ENCODE measurements at regions not wholly inside any gene's neighbourhood (a gene's known extent, or its start where the extent isn't known, plus 50 kb on each side); places are given as distances from the start of the nearest gene placed in this dataset.
"Not testable (repeated sequence)": the region's sequence is repeated elsewhere in the genome, so short reads cannot be mapped to it uniquely, and the experiment has no call there.

DNA sequence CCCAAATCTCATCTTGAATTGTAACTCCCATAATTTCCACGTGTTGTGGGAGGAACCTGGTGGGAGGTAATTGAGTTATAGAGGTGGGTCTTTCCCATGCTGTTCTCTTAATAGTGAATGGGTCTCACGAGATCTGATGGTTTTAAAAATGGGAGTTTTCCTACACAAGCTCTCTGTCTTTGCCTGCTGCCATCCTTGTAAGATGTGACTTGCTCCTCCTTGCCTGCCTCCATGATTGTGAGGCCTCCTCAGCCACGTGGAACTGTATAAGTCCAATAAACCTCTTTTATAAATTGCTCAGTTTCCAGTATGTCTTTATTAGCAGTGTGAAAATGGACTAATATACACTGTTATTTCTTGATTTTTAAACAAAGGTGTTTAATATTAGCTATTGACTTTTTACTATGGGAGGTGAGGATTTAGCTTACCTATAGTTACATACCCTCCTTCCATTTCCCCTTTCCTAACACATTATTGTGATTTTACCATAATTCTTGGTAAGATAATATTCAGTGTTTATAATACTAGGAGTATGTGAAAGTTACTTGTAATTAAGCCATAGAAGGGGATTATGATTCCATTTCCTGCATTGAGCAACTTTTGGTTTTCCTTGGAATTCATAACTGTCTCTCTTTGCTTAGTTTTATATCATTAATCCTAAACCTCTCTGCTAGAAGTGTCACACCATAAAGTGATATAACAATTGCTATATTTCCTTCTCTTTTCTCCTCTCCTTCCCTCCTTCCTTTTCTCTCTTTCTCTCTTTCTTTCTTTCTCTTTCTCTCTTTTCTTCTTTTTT lies 151.0 kb upstream of the KRAS start:
- no peak overlapping the region for H3K4me3 ChIP-seq (ENCODE audit: insufficient read depth, low read length, poor library complexity, severe bottlenecking)
- H3K4me2 ChIP-seq (ENCODE audit: low read depth, low read length, poor library complexity, severe bottlenecking), result no peak overlapping the region
- H2AFZ ChIP-seq (ENCODE audit: low read depth, low read length, severe bottlenecking), result no peak overlapping the region
- no peaks in the 10 kb centered on the region for H3K79me2 ChIP-seq (ENCODE audit: insufficient read depth, low read length)
- no peaks in the 10 kb centered on the region for H3K36me3 ChIP-seq (ENCODE audit: low read length)
- H4K20me1 ChIP-seq (ENCODE audit: low read depth, low read length), result no peaks in the 10 kb centered on the region
- H3K27me3 ChIP-seq (ENCODE audit: low read length), result no peaks in the 10 kb centered on the region
- TF ChIP-seq EZH2phosphoT487 (conservative IDR thresholded peaks at IDR 0.05; ENCODE audit: low read length) (no peak), CTCF (IDR thresholded peaks at IDR 0.05; ENCODE audit: insufficient read depth, low read length, poor library complexity, severe bottlenecking) (no peak)
- H3K27ac ChIP-seq (ENCODE audit: low read depth, low read length), result no peak overlapping the region
- no peak overlapping the region for H3K9ac ChIP-seq (ENCODE audit: low read length)
- no peaks in the 10 kb centered on the region for H3F3A ChIP-seq (ENCODE audit: insufficient read depth)
- H3K9me2 ChIP-seq (replicated peaks; ENCODE audit: insufficient read depth, low read length), result no peaks in the 10 kb centered on the region
- no peaks in the 10 kb centered on the region for H3K9me3 ChIP-seq (ENCODE audit: insufficient read depth, low read length)

DNA sequence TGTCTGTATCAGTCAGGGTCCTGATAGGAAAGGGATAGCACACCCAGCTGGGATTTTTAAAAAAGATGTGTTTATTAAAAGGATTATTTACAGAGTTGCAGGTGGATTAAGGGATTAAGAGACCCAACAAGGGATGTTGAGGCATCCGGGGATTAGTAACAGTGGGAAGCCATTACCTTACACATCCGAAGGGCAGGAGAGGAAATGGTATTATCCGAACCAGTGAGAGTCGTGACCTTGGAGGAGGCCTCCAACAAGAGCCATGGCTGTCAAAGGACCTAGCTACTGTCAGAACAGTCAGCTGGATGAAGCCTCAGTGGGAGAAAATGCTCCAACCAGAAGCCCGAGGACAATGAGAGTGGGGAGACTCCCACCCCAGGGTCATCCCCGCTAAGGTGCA lies 146.3 kb upstream of the KRAS start:
- Histone ChIP-seq H3K9me3 (ENCODE audit: insufficient read depth, low read length) (no peaks in the 10 kb centered on the region), H2AFZ (ENCODE audit: low read depth, low read length, severe bottlenecking) (no peak overlapping the region), H3K27me3 (ENCODE audit: low read length) (no peaks in the 10 kb centered on the region), H3K9ac (ENCODE audit: low read length) (no peak overlapping the region), H3K27ac (ENCODE audit: low read depth, low read length) (no peak overlapping the region), H3K36me3 (ENCODE audit: low read length) (no peaks in the 10 kb centered on the region), H3K4me2 (ENCODE audit: low read depth, low read length, poor library complexity, severe bottlenecking) (no peak overlapping the region), H3K9me2 (replicated peaks; ENCODE audit: insufficient read depth, low read length) (no peaks in the 10 kb centered on the region), H3K79me2 (ENCODE audit: insufficient read depth, low read length) (no peaks in the 10 kb centered on the region), H4K20me1 (ENCODE audit: low read depth, low read length) (no peaks in the 10 kb centered on the region), H3F3A (ENCODE audit: insufficient read depth) (no peaks in the 10 kb centered on the region), H3K4me3 (ENCODE audit: insufficient read depth, low read length, poor library complexity, severe bottlenecking) (no peak overlapping the region)
- TF ChIP-seq CTCF (IDR thresholded peaks at IDR 0.05; ENCODE audit: insufficient read depth, low read length, poor library complexity, severe bottlenecking), result no peak
- no peak for TF ChIP-seq EZH2phosphoT487 (conservative IDR thresholded peaks at IDR 0.05; ENCODE audit: low read length)

- H3K27ac ChIP-seq (ENCODE audit: low read depth, low read length), result no peak overlapping the region
- H3K9ac ChIP-seq (ENCODE audit: low read length), result no peak overlapping the region
- no peaks in the 10 kb centered on the region for H3K36me3 ChIP-seq (ENCODE audit: low read length)
- H4K20me1 ChIP-seq (ENCODE audit: low read depth, low read length), result no peaks in the 10 kb centered on the region
- no peaks in the 10 kb centered on the region for H3K9me3 ChIP-seq (ENCODE audit: insufficient read depth, low read length)
- no peaks in the 10 kb centered on the region for H3K79me2 ChIP-seq (ENCODE audit: insufficient read depth, low read length)
- no peak overlapping the region for H3K4me2 ChIP-seq (ENCODE audit: low read depth, low read length, poor library complexity, severe bottlenecking)
- H3K9me2 ChIP-seq (replicated peaks; ENCODE audit: insufficient read depth, low read length), result no peaks in the 10 kb centered on the region
- no peak for TF ChIP-seq CTCF (IDR thresholded peaks at IDR 0.05; ENCODE audit: insufficient read depth, low read length, poor library complexity, severe bottlenecking)
- TF ChIP-seq EZH2phosphoT487 (conservative IDR thresholded peaks at IDR 0.05; ENCODE audit: low read length), result no peak
- H2AFZ ChIP-seq (ENCODE audit: low read depth, low read length, severe bottlenecking), result no peak overlapping the region
- no peaks in the 10 kb centered on the region for H3F3A ChIP-seq (ENCODE audit: insufficient read depth)
- no peak overlapping the region for H3K4me3 ChIP-seq (ENCODE audit: insufficient read depth, low read length, poor library complexity, severe bottlenecking)
- H3K27me3 ChIP-seq (ENCODE audit: low read length), result no peaks in the 10 kb centered on the region
Observed at GRCh38 chr12:25395227-25395626, 144.5 kb upstream of the KRAS start.

DNA sequence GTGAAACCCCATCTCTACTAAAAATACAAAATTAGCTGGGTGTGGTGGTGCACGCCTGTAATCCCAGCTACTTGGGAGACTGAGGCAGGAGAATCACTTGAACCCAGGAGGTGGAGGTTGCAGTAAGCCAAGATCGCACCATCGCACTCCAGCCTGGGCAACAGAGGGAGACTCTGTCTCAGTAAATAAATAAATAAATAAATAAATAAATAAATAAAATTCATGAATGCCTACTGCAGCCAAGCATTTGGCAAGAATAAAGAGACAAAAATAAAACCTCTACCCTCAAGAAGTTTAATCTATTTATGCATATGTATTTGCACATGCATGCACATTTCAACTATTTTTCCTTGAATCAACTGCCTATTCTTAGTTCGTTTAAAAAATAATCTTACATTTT lies 144.0 kb upstream of the KRAS start:
- not testable (repeated sequence) for H3K27me3 ChIP-seq (ENCODE audit: low read length); H3K27ac ChIP-seq (ENCODE audit: low read depth, low read length); H3K79me2 ChIP-seq (ENCODE audit: insufficient read depth, low read length); H3F3A ChIP-seq (ENCODE audit: insufficient read depth); H3K9ac ChIP-seq (ENCODE audit: low read length); H3K4me3 ChIP-seq (ENCODE audit: insufficient read depth, low read length, poor library complexity, severe bottlenecking); H3K9me3 ChIP-seq (ENCODE audit: insufficient read depth, low read length); H3K9me2 ChIP-seq (replicated peaks; ENCODE audit: insufficient read depth, low read length); H2AFZ ChIP-seq (ENCODE audit: low read depth, low read length, severe bottlenecking); H3K4me2 ChIP-seq (ENCODE audit: low read depth, low read length, poor library complexity, severe bottlenecking); H4K20me1 ChIP-seq (ENCODE audit: low read depth, low read length); H3K36me3 ChIP-seq (ENCODE audit: low read length)

All from SU-DHL-6 (cell line).